GM21786 (cell line): ENCODE measurements at regions not wholly inside any gene's neighbourhood (a gene's known extent, or its start where the extent isn't known, plus 50 kb on each side); places are given as distances from the start of the nearest gene placed in this dataset.

Source experiments
- ATAC-seq: cut with Tn5 transposase; IDR thresholded peaks from one replicate; pipeline ENCODE4 v1.9.1; 2021; ENCODE audit not compliant: unreplicated experiment

DNA sequence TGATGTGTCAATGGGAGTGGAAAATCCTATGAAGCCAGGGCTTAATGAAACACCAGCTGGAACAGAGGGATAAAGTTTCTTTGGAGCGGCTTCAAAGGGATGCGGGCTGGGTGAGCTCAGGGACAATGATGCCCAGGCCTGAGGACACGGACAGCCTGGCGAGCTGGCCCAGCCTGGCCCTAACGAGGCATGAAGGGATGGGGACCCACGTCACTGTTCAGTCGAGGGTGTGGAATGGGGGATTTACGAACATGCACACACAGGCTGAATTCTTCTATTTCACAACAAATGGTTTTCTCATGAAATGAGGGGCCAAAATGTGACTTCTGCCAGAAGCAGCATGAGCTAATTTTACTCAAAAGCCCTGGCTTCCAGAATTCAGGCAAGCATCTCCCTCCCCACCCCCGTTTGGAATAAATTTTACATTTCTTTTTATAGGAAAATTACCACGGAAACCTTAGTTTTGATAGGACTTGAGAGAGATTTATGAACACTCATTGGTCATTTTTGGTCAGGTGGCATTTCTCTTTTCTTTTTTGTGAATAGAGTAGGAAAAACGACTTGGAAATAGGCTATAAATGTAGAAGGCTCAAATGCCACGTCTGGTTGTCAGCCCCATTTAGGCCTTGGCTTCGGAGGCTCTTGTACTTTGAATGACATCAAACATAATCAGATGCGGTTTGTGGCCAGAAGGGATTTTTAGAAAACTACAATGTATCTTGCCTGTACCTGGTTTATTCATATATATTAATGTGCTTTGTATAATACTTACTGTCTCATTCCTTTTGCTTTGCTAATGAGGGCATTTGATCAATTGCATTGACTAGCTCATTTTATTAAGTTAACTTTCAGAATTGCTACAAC is 893.8 kb upstream of the CELF4 start:
- ATAC-seq = no peak

- ATAC-seq = no peak
These were observed 893.1 kb upstream of the CELF4 start for GRCh38 chr18:38458698-38459097.

DNA sequence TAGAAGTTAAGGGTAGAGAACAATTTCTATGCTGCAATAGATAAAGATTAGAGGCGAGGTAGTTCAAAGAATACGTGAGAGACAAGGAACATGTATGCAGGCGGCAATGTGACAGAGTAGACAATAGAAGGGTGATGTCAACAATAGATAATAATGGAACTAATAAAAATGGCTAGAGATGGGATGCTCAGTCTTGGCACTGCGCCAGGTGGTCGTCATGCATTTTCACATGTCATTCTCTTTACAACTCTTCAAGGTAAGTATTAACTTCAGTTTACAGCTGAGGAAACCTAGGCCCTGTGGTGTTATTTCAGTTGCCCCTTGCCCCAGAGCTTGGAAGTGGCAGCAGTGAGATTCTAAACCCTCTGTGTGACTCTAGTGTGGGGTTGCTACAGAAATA is 890.7 kb upstream of the CELF4 start:
- ATAC-seq = no peak

- ATAC-seq = no peak
These were observed 889.3 kb upstream of the CELF4 start for GRCh38 chr18:38454764-38455469.

DNA sequence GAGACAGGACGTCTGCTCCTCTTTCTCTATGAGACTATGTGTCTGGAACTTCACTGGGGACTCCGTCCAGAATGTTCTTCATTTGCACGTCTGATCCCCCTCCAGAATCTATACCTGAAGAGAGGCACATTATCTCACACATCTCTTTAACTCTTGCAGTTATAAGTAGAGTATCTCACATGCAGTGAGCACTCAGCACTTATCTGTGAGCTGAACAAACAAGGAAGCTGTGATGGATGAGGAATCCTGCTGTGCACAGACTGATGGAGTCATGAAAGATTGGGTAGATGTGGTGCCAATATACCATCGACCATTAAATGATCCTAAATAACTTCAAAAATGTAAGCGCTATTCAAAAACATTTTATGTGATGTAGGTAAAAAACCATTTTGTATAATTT is 888.3 kb upstream of the CELF4 start:
- ATAC-seq = no peak

- ATAC-seq = no peak
These were observed 885.3 kb upstream of the CELF4 start for GRCh38 chr18:38450876-38451275.

DNA sequence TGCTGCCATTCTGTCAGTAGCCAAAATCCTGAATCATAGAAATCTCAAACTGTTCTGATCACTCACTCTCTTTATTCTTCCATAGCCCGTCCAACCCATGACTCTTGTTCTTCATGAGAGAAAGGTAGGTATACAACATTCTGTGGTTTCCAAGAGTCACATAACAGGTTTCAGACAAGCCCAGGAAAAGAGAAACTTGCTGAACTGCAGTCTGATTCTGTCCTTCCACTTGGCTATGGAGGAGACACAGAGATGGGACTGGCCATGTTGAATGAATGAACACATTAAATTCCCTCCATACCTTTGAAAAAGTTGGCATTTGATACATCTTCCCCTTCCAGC is 880.2 kb upstream of the CELF4 start:
- no peak for ATAC-seq

DNA sequence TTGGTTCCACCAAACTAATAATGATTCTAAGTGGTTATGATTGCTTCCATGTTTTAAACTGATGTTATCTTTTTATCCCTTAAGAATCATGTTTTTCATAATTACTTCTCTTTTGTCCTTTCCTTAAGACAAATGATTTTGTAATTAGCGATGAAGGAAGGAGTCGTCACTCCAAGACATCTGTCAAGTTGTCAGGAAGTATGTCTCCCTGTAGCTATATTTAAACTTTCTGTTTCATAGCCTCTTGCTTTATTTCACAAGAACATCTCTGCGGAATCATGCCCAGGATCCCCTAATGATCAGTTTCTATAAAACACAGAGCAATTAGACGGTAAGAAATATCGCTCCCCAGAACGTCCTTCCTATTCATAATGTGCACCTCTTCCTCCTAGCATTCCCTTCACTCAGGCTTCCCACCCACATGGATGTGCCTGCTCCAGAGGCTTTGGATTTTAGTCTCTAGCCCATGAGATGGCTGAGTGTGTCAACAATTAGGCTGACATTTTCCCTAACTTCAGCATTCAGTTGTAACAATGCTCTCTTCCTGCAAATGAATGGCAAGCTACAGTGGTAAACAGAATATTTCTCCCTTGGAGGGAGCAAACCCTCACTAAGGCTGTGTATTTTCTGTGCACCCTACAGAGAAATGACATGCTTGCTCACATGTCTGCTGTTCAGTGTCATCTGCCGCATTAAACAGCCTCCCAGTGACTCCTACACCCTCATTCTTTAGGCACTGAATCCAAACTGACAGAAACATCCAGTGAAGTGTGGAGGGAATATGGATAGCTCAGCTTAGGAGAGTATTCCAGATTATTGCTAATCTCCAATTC is 879.6 kb upstream of the CELF4 start:
- ATAC-seq = no peak

DNA sequence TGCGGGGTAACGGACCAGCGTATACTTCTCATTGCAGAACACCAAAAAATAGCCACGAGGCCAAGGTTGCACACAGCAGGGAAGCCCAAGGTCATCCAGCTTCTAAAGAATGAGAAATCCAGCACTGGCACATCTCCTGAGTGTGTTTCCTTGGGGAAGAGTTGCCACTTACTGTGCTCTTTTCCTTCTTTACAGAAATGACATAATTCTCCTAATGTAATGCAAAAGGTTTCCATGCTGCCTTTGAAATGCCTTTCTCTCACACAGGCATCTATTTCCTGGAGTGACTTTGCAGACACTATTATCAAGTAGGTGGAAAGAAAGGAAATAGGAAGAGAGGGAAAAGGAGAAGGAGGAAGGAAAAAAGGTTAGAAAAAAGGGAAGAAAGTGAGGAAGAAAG is 862.1 kb upstream of the CELF4 start:
- no peak for ATAC-seq

- ATAC-seq = no peak
These were observed 861.6 kb upstream of the CELF4 start for GRCh38 chr18:38427234-38427633.

DNA sequence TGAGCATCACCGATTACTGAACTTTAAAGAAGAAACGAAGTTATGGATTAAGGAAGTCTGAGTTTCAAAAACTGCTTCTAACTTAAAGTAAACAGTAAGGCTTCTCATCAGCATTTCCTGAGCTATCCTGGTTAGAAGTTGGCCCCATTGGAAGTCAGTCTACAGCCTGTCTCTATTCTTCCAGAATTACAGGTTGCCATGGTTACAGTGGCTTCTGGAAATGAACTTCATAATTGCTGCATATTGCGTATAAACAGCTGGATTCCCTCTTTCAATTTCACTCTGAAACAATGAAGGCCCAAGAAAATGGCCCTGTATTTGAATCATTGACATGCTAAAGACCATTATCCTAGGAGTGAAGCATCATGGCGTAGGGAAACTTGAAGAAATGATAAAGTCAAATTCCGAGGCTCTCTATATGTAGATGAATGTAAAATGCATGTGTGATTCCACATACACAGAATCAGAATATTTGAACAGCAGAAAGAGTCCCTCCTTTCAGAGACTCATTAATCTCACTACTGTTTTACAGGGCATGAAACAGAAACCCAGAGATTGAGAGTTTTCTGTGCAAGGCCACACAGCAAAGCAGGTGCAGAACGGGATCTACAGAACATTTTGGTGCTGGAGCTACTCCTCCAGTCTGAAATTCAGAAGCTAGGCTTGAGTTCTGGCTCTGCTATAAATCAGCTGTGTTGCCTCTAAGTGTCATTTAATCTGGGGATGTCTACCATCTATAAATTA is 856.4 kb upstream of the CELF4 start:
- ATAC-seq = no peak

GRCh38 chr18:38421021-38421420 is 855.4 kb upstream of the CELF4 start:
- no peak for ATAC-seq

- no peak for ATAC-seq
These were observed 855.0 kb upstream of the CELF4 start for GRCh38 chr18:38420611-38421010.

DNA sequence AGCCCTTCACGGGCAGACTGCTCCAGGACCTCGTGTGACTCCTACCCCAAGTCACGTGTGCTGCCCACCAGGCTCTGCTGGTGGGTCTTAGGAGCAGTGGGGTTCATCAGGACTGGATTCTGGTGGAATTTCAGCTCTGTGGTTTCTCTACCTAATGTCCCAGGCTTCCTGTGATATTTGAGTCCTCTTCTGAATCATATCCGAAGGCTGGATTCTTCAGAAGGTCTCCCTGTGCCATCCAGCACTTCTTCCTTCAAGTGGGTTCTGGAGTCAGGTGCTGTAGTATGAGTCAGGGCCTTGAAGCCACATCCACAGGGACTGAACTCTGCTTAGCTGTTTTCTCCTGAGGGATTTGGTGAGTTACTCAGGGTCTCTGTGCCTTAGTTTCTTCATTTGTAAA is 850.2 kb upstream of the CELF4 start:
- ATAC-seq = no peak

DNA sequence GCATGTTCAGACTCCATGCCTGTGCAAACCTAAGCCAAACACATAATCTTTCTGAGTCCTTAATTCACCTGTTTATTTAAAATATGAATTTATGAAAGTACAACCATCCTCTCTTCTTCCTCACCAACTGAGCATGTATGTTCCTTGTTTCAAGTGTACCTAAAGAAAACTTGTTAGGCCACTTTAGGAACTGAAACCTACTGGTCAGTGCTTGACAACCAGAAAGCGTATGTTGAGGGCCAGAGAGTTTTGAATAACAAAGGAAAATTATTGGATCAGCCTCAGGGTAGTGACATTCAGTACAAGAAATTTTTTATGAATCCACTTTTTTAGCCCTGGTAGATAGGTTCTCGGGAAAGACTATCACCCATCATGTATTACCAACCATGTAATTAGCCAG is 847.6 kb upstream of the CELF4 start:
- ATAC-seq = no peak

DNA sequence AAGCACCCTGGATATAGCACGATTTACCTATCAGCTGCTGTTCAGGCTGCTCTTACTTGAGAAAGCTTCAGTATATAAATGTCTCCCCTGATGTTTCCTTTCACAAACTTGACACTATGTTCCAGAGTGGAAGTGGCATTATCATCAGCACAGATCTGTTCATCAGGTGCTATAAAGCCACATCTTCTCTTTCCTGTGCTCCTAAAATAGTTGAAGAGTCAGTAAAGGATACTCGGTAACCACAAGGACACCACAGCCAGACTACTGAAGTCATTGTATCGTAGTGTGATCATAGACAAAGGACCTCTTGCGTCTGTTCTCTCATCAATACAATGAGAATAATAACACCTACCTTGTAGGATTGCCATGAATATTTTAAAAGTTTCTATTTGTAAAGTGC is 841.0 kb upstream of the CELF4 start:
- ATAC-seq = no peak

- ATAC-seq = no peak
These were observed 836.9 kb upstream of the CELF4 start for GRCh38 chr18:38402509-38402908.

- ATAC-seq = no peak
These were observed 831.5 kb upstream of the CELF4 start for GRCh38 chr18:38397094-38397493.

DNA sequence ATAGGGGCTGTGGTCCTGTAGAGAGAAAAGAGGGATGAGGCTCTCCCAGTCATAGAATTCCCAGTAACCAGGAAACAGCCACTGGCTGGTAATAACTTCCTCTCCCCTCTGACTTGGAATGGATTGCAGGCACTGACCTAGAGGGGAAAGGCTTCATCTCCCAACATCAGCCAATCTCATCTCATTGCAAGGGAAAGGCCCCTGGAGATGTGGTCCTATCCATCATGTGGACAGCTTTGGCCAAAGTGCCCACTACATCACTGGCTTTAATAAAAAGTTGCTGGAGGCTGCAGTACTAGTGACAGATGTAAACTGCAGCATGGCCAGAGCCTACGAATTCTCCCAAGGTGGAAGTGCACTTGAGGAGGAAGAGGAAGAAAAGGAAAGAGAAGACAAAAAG is 820.5 kb upstream of the CELF4 start:
- ATAC-seq = no peak

- no peak for ATAC-seq
These were observed 804.4 kb upstream of the CELF4 start for GRCh38 chr18:38369772-38370690.
